Upper lobe of left lung (tissue), 6 donors: ENCODE measurements at regions not wholly inside any gene's neighbourhood (a gene's known extent, or its start where the extent isn't known, plus 50 kb on each side); places are given as distances from the start of the nearest gene placed in this dataset.
A peak's percentile ranks its signal among the peaks of the same experiment; 100 is the strongest.

Source experiments
- ATAC-seq, 2 donors: fragments of 200-7000 bp; cut with Tn5 transposase; one replicate each; pipeline ENCODE4 v1.9.1; 2022; ENCODE audit warnings: mild to moderate bottlenecking in 2 of 2, moderate library complexity in 2 of 2; ENCODE audit not compliant: low FRiP score in 2 of 2
- DNase-seq, 2 donors: peaks; one replicate each; pipeline ENCODE4 v3.0.0-alpha.2; 2019 to 2020
- H3K27ac ChIP-seq, 4 donors: fragments of 200-600 bp; sonication (generic); one replicate each; pipeline ENCODE4 v1.5.1; 2016 to 2019
- H3K27me3 ChIP-seq, 4 donors: fragments of 200-600 bp; sonication (generic); one replicate each; pipeline ENCODE4 v1.5.1; 2017 to 2019
- H3K36me3 ChIP-seq, 4 donors: fragments of 200-600 bp; sonication (generic); one replicate each; pipeline ENCODE4 v1.5.1; 2016 to 2019
- H3K4me1 ChIP-seq, 4 donors: fragments of 200-600 bp; sonication (generic); one replicate each; pipeline ENCODE4 v1.5.1; 2018 to 2019
- H3K4me3 ChIP-seq, 4 donors: fragments of 200-600 bp; sonication (generic); one replicate each; pipeline ENCODE4 v1.5.1; 2017 to 2019; ENCODE audit warnings: mild to moderate bottlenecking in 2 of 4, moderate library complexity in 1 of 4
- H3K9me3 ChIP-seq, 4 donors: fragments of 200-600 bp; sonication (generic); one replicate each; pipeline ENCODE4 v1.5.1; 2018 to 2019
- EP300 ChIP-seq, 4 donors: sonication (generic); formaldehyde crosslinking; IDR thresholded peaks; one replicate each; pipeline ENCODE4 v1.5.1; 2017; ENCODE audit warnings: antibody characterized with exemption in 4 of 4, control low read depth in 2 of 4
- POLR2A ChIP-seq, 4 donors: fragments of 450-650 bp; IDR thresholded peaks; one replicate each; pipeline ENCODE4 v1.5.1; 2016 to 2017; ENCODE audit warnings: antibody characterized with exemption in 4 of 4, mild to moderate bottlenecking in 2 of 4
- POLR2AphosphoS5 ChIP-seq, 2 donors: sonication (generic); formaldehyde crosslinking; IDR thresholded peaks; one replicate each; pipeline ENCODE4 v1.5.1; 2017; ENCODE audit warnings: antibody characterized with exemption in 2 of 2
- WGBS, 2 donors: methylation state at CpG; one replicate each; pipeline ENCODE4 v1.1.5; 2017 to 2018; 5-methylcytosine and 5-hydroxymethylcytosine counted together
- TF ChIP-seq, protein P1 (sequence below), 6 experiments: fragments of 450-650 bp in 4 of 6; fragments of 200-600 bp in 2 of 6; sonication (generic) in 2 of 6; IDR thresholded peaks; one replicate each; pipeline ENCODE4 v1.5.1; 2016 to 2019; ENCODE audit warnings: antibody characterized with exemption in 6 of 6
- donor health status: DM: no; HTN: no; CAD: no; lungs with moderate emphysema.
- donor health status: DM: no; HTN: yes; CAD: no; lungs with severe emphysema.

DNA sequence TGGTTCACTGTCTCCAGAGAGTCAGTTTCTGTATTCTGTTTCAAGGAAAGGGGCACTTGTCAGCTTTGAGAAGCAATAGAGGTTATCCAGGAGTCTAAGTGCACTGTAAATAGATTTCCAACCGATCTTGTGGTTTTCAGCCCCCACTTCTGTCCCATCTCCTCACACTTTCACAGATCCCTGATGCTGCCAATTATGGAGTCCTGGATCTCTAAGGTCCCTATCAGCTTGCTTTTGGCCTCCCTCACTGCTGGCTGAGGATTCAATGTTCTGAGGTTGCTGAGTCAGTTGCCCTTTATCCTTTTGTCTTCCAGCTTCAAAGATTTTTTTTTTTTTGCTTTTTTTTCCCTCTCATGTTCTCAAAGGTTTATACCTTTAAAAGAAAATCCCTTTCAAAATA, 98.4 kb downstream of the DIRAS3 start:
- no peak for TF ChIP-seq POLR2AphosphoS5 (IDR thresholded peaks at IDR 0.05)
- TF ChIP-seq, protein P1, sequence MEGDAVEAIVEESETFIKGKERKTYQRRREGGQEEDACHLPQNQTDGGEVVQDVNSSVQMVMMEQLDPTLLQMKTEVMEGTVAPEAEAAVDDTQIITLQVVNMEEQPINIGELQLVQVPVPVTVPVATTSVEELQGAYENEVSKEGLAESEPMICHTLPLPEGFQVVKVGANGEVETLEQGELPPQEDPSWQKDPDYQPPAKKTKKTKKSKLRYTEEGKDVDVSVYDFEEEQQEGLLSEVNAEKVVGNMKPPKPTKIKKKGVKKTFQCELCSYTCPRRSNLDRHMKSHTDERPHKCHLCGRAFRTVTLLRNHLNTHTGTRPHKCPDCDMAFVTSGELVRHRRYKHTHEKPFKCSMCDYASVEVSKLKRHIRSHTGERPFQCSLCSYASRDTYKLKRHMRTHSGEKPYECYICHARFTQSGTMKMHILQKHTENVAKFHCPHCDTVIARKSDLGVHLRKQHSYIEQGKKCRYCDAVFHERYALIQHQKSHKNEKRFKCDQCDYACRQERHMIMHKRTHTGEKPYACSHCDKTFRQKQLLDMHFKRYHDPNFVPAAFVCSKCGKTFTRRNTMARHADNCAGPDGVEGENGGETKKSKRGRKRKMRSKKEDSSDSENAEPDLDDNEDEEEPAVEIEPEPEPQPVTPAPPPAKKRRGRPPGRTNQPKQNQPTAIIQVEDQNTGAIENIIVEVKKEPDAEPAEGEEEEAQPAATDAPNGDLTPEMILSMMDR (IDR thresholded peaks at IDR 0.05): no peak
- TF ChIP-seq EP300 (IDR thresholded peaks at IDR 0.05): no peak
- no peak for TF ChIP-seq POLR2A (IDR thresholded peaks at IDR 0.05)
- no peak overlapping the region for H3K4me3 ChIP-seq
- no peak for ATAC-seq
- no peak overlapping the region for H3K27ac ChIP-seq
- 38 to 67% methylated on average over 1 of the region's 1 CpG for WGBS, 2 donors
- no peak for DNase-seq
- H3K27me3 ChIP-seq: no peaks in the 10 kb centered on the region
- H3K36me3 ChIP-seq: no peaks in the 10 kb centered on the region
- H3K4me1 ChIP-seq: peaks cover 0 to 5% (median 3%) of the 10 kb centered on the region in 4 donors
- H3K9me3 ChIP-seq: no peaks in the 10 kb centered on the region

- no peak for ATAC-seq
- no peak overlapping the region for H3K27ac ChIP-seq
- DNase-seq: no peak
- no peak overlapping the region for H3K4me3 ChIP-seq
- peaks cover 0 to 4% (median 0%) of the 10 kb centered on the region in 4 donors for H3K4me1 ChIP-seq
- TF ChIP-seq POLR2A (IDR thresholded peaks at IDR 0.05): no peak
- no peak for TF ChIP-seq EP300 (IDR thresholded peaks at IDR 0.05)
- TF ChIP-seq POLR2AphosphoS5 (IDR thresholded peaks at IDR 0.05): no peak
- TF ChIP-seq, protein P1 (IDR thresholded peaks at IDR 0.05): no peak
- H3K36me3 ChIP-seq: no peaks in the 10 kb centered on the region
- no peaks in the 10 kb centered on the region for H3K27me3 ChIP-seq
- no peaks in the 10 kb centered on the region for H3K9me3 ChIP-seq
- 88 to 94% methylated on average over 1 of the region's 1 CpG for WGBS, 2 donors
Measured at GRCh38 chr1:67951014-67951413, 99.4 kb downstream of the DIRAS3 start.

DNA sequence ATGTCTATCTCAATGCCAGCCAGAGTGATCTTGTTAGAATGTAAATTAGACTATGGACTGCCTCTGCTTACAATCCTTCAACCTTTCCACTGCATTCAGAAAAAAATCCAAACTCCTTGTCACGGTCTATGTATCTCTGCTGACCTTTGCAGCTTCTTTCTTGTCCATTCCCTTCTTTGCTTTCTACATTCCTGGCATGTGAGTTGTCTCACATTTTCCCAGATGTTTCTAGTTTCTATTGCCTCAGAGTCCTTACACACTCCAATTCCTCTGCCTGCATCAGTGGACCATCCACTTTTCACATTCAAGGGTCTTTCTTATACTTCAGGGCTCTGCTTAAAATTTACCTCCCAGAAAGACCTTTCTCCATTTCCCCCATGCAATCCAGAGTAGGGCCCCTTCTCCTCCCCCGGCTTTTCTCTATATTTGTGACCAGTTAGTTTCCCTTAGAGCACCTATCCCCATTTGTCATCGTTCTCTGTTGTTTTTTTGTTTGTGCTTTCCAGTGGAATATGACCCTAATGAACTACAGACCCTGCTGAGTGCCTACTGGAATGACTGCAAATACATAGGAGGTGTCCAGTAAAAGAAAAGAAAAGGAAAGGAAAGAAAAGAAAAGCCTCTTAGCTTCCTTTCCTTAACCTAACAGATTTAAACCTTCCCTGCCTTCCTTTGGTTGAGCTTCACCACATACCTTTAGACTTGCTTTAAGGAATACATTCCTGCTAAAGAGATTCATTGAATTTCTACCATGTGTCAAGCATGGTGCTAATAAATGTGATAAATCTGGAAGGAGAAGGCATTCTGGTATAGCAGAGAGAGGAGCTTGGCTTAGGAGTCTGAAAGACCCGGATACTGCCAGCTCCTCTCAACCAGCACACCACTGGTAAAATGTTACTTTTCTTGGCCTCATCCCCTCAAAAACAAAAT, 102.0 kb downstream of the DIRAS3 start:
- ATAC-seq (peak in 1 of 2 donors; percentile 43), DNase-seq (no peak)
- H3K36me3 ChIP-seq: no peaks in the 10 kb centered on the region
- WGBS, 2 donors: 64 to 72% methylated on average over 4 of the region's 4 CpGs
- no peak overlapping the region for H3K27ac ChIP-seq
- no peaks in the 10 kb centered on the region for H3K9me3 ChIP-seq
- no peaks in the 10 kb centered on the region for H3K27me3 ChIP-seq
- no peaks in the 10 kb centered on the region for H3K4me1 ChIP-seq
- H3K4me3 ChIP-seq: no peak overlapping the region
- TF ChIP-seq POLR2A (IDR thresholded peaks at IDR 0.05) (no peak), EP300 (IDR thresholded peaks at IDR 0.05) (no peak), POLR2AphosphoS5 (IDR thresholded peaks at IDR 0.05) (no peak)
- TF ChIP-seq, protein P1 (IDR thresholded peaks at IDR 0.05): no peak

DNA sequence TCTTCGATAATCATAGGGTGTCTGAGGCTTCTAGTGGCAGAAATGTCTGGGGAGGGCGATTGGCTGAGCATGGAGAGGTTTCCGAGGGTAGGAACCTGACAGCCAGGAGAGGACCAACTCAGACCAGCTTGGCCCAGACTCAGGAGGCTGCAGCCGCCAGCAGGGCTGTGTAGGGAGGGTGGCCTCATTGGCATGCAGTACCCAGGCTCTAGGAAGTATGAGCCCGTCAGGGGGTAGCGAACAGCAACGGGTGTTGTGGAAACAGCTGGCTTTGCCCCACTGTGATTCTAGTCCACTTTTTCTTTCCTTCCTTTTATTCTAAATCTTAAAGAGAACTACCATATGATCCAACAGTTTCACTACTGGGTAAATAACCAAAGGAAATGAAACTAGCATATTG, 103.3 kb downstream of the DIRAS3 start:
- Histone ChIP-seq H3K4me1 (peaks cover 0 to under 1% (median 0%) of the 10 kb centered on the region in 4 donors), H3K27ac (no peak overlapping the region), H3K4me3 (no peak overlapping the region), H3K27me3 (no peaks in the 10 kb centered on the region), H3K9me3 (no peaks in the 10 kb centered on the region), H3K36me3 (no peaks in the 10 kb centered on the region)
- DNase-seq: peak in 1 of 2 donors; percentile 18
- ATAC-seq: no peak
- 61 to 81% methylated on average over 7 of the region's 7 CpGs for WGBS, 2 donors
- TF ChIP-seq, protein P1 (IDR thresholded peaks at IDR 0.05): no peak
- TF ChIP-seq EP300 (IDR thresholded peaks at IDR 0.05) (no peak), POLR2A (IDR thresholded peaks at IDR 0.05) (no peak), POLR2AphosphoS5 (IDR thresholded peaks at IDR 0.05) (no peak)
